Suprapubic skin (tissue), 4 donors: ENCODE measurements at regions not wholly inside any gene's neighbourhood (a gene's known extent, or its start where the extent isn't known, plus 50 kb on each side); places are given as distances from the start of the nearest gene placed in this dataset.
"Not testable (repeated sequence)": the region's sequence is repeated elsewhere in the genome, so short reads cannot be mapped to it uniquely, and the experiment has no call there.

Source experiments
- EP300 ChIP-seq: sonication (generic); formaldehyde crosslinking; IDR thresholded peaks from one replicate; pipeline ENCODE4 v1.6.1; 2017; ENCODE audit warnings: antibody characterized with exemption
- POLR2A ChIP-seq, 2 donors: fragments of 450-650 bp; IDR thresholded peaks; one replicate each; pipeline ENCODE4 v1.6.1; 2017; ENCODE audit warnings: antibody characterized with exemption in 2 of 2, mild to moderate bottlenecking in 2 of 2, moderate library complexity in 2 of 2
- POLR2AphosphoS5 ChIP-seq, 3 donors: sonication (generic); formaldehyde crosslinking; IDR thresholded peaks; one replicate each; pipeline ENCODE4 v1.6.1; 2017; ENCODE audit warnings: antibody characterized with exemption in 3 of 3
- TF ChIP-seq, protein P1 (sequence below), 2 donors: fragments of 200-600 bp in 1 of 2; fragments of 450-650 bp in 1 of 2; sonication (generic) in 1 of 2; IDR thresholded peaks; one replicate each; pipeline ENCODE4 v1.5.1; 2016 to 2019; ENCODE audit warnings: antibody characterized with exemption in 2 of 2, mild to moderate bottlenecking in 1 of 2, moderate library complexity in 1 of 2

- TF ChIP-seq POLR2A (IDR thresholded peaks at IDR 0.05); EP300; POLR2AphosphoS5 (IDR thresholded peaks at IDR 0.05): not testable (repeated sequence)
- TF ChIP-seq, protein P1, sequence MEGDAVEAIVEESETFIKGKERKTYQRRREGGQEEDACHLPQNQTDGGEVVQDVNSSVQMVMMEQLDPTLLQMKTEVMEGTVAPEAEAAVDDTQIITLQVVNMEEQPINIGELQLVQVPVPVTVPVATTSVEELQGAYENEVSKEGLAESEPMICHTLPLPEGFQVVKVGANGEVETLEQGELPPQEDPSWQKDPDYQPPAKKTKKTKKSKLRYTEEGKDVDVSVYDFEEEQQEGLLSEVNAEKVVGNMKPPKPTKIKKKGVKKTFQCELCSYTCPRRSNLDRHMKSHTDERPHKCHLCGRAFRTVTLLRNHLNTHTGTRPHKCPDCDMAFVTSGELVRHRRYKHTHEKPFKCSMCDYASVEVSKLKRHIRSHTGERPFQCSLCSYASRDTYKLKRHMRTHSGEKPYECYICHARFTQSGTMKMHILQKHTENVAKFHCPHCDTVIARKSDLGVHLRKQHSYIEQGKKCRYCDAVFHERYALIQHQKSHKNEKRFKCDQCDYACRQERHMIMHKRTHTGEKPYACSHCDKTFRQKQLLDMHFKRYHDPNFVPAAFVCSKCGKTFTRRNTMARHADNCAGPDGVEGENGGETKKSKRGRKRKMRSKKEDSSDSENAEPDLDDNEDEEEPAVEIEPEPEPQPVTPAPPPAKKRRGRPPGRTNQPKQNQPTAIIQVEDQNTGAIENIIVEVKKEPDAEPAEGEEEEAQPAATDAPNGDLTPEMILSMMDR (IDR thresholded peaks at IDR 0.05), result not testable (repeated sequence)
These were observed 422.5 kb downstream of the HS3ST3B1 start for GRCh38 chr17:14723349-14723748.
